ENCODE measurements at regions not wholly inside any gene's neighbourhood (a gene's known extent, or its start where the extent isn't known, plus 50 kb on each side); places are given as distances from the start of the nearest gene placed in this dataset.

GRCh38 chr5:58232130-58232529, 227.8 kb downstream of the PLK2 start:
- Histone ChIP-seq H3K27ac (ENCODE audit: low read depth, low read length) (no peak overlapping the region), H3K4me3 (ENCODE audit: low read depth, low read length) (no peak overlapping the region), H3K27me3 (ENCODE audit: control insufficient read depth, insufficient read depth, low read length) (no peaks in the 10 kb centered on the region), H3K9me3 (ENCODE audit: control insufficient read depth, insufficient read depth, low read length) (no peaks in the 10 kb centered on the region)
- CTCF ChIA-PET: no interaction called here
- POLR2A ChIA-PET: no interaction called here
- DNase-seq (ENCODE audit: low read depth, low spot score): no peak
- TF ChIP-seq CTCF (IDR thresholded peaks at IDR 0.05; ENCODE audit: low read depth, low read length): no peak

GRCh38 chr5:58231041-58231440, 228.8 kb downstream of the PLK2 start:
- H3K9me3 ChIP-seq (ENCODE audit: control insufficient read depth, insufficient read depth, low read length): no peaks in the 10 kb centered on the region
- ChIA-PET POLR2A (no interaction called here), CTCF (no interaction called here)
- no peak for TF ChIP-seq CTCF (IDR thresholded peaks at IDR 0.05; ENCODE audit: low read depth, low read length)
- no peaks in the 10 kb centered on the region for H3K27me3 ChIP-seq (ENCODE audit: control insufficient read depth, insufficient read depth, low read length)
- H3K27ac ChIP-seq (ENCODE audit: low read depth, low read length): no peak overlapping the region
- DNase-seq (ENCODE audit: low read depth, low spot score): no peak
- no peak overlapping the region for H3K4me3 ChIP-seq (ENCODE audit: low read depth, low read length)

DNA sequence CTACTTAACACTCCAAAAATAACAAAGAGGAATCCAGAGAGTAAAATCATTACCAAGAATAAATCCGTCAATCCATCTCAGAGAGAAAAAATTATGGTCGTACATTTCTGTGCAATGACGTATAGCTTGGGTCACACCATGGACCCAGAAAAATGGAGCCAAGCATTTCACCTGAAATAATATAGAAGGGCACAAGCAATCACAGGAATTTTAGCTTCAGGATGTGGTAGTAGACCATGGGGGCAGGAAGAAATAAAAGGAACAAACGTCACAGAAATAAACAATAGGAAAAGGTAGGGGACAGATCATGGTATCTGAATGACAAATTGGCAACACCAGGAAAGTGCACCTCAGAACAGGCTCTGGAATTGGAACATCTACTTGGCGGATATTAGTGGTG, 231.0 kb downstream of the PLK2 start:
- Histone ChIP-seq H3K27me3 (ENCODE audit: control insufficient read depth, insufficient read depth, low read length) (no peaks in the 10 kb centered on the region), H3K9me3 (ENCODE audit: control insufficient read depth, insufficient read depth, low read length) (no peaks in the 10 kb centered on the region), H3K4me3 (ENCODE audit: low read depth, low read length) (no peak overlapping the region), H3K27ac (ENCODE audit: low read depth, low read length) (no peak overlapping the region)
- TF ChIP-seq CTCF (IDR thresholded peaks at IDR 0.05; ENCODE audit: low read depth, low read length): no peak
- ChIA-PET CTCF (no interaction called here), POLR2A (no interaction called here)
- no peak for DNase-seq (ENCODE audit: low read depth, low spot score)

GRCh38 chr5:58227858-58228257, 232.0 kb downstream of the PLK2 start:
- no peak for TF ChIP-seq CTCF (IDR thresholded peaks at IDR 0.05; ENCODE audit: low read depth, low read length)
- ChIA-PET CTCF (no interaction called here), POLR2A (no interaction called here)
- DNase-seq (ENCODE audit: low read depth, low spot score): no peak
- Histone ChIP-seq H3K9me3 (ENCODE audit: control insufficient read depth, insufficient read depth, low read length) (no peaks in the 10 kb centered on the region), H3K27ac (ENCODE audit: low read depth, low read length) (no peak overlapping the region), H3K27me3 (ENCODE audit: control insufficient read depth, insufficient read depth, low read length) (no peaks in the 10 kb centered on the region), H3K4me3 (ENCODE audit: low read depth, low read length) (no peak overlapping the region)

- DNase-seq (ENCODE audit: low read depth, low spot score): no peak
- Histone ChIP-seq H3K27ac (ENCODE audit: low read depth, low read length) (no peak overlapping the region), H3K9me3 (ENCODE audit: control insufficient read depth, insufficient read depth, low read length) (no peaks in the 10 kb centered on the region), H3K27me3 (ENCODE audit: control insufficient read depth, insufficient read depth, low read length) (no peaks in the 10 kb centered on the region), H3K4me3 (ENCODE audit: low read depth, low read length) (no peak overlapping the region)
- no peak for TF ChIP-seq CTCF (IDR thresholded peaks at IDR 0.05; ENCODE audit: low read depth, low read length)
- ChIA-PET CTCF (no interaction called here), POLR2A (no interaction called here)
These were observed 235.2 kb downstream of the PLK2 start for GRCh38 chr5:58224661-58225060.
